MCF 10A (cell line): ENCODE measurements at regions not wholly inside any gene's neighbourhood (a gene's known extent, or its start where the extent isn't known, plus 50 kb on each side); places are given as distances from the start of the nearest gene placed in this dataset.

Experiments used
- BruUV-seq: library from RNA; stranded (reverse); fragments of 400-500 nt; replicated peaks from 2 replicates; lab custom pipeline; 2021; lab: Mats Ljungman, UMichigan
- CTCF ChIA-PET: fragments of 300-600 bp; sonication (Branson Sonifier 250); formaldehyde crosslinking; extraction: SDS; loops from one replicate; lab custom pipeline; 2021; ENCODE audit warnings: antibody characterized with exemption, inconsistent platforms; lab: Yijun Ruan, JAX
- POLR2A ChIA-PET: fragments of 300-600, 350-650 bp; sonication (Branson Sonifier 250); formaldehyde crosslinking; extraction: SDS; loops from one replicate; lab custom pipeline; 2020; ENCODE audit warnings: antibody characterized with exemption, inconsistent platforms; lab: Yijun Ruan, JAX
- DNase-seq: peaks from one replicate; pipeline ENCODE4 v3.0.0-alpha.2; 2018; ENCODE audit not compliant: unreplicated experiment
- H3K27ac Mint-ChIP-seq: one replicate; pipeline ENCODE4 v1.8.0; 2022; ENCODE audit warnings: mild to moderate bottlenecking, low read depth, mixed read lengths; ENCODE audit not compliant: unreplicated experiment
- H3K27me3 Mint-ChIP-seq: one replicate; pipeline ENCODE4 v1.8.0; 2022; ENCODE audit warnings: mixed read lengths; ENCODE audit not compliant: insufficient read depth, unreplicated experiment
- H3K36me3 Mint-ChIP-seq: one replicate; pipeline ENCODE4 v1.8.0; 2022; ENCODE audit warnings: mild to moderate bottlenecking, moderate library complexity, mixed read lengths; ENCODE audit not compliant: insufficient read depth, unreplicated experiment
- H3K4me1 Mint-ChIP-seq: one replicate; pipeline ENCODE4 v1.8.0; 2022; ENCODE audit warnings: mixed read lengths; ENCODE audit not compliant: insufficient read depth, unreplicated experiment
- H3K4me3 Mint-ChIP-seq: one replicate; pipeline ENCODE4 v1.8.0; 2022; ENCODE audit warnings: mild to moderate bottlenecking, moderate library complexity, mixed read lengths; ENCODE audit not compliant: unreplicated experiment
- H3K9me3 Mint-ChIP-seq: one replicate; pipeline ENCODE4 v1.8.0; 2022; ENCODE audit warnings: mixed read lengths; ENCODE audit not compliant: unreplicated experiment
- CTCF ChIP-seq: fragments of 200-600 bp; IDR thresholded peaks from one replicate; pipeline ENCODE4 v1.8.0; 2022; ENCODE audit warnings: antibody characterized with exemption, mild to moderate bottlenecking; ENCODE audit not compliant: unreplicated experiment
- intact Hi-C: fragments of 100-400 bp; cut with micrococcal nuclease; formaldehyde crosslinking; loops from 2 replicates; pipeline ENCODE4 v1.14.1; 2022

- no peaks in the 10 kb centered on the region for H3K27me3 Mint-ChIP-seq
- H3K4me1 Mint-ChIP-seq, result no peaks in the 10 kb centered on the region
- intact Hi-C loops, result loop anchor here (10.0 kb wide), 1 partner anchor 1756 kb away; no protein-coding TSS in a partner anchor
- H3K36me3 Mint-ChIP-seq, result no peaks in the 10 kb centered on the region
- peaks cover 20% of the 10 kb centered on the region for H3K9me3 Mint-ChIP-seq
- no TSS peak for BruUV-seq
- H3K27ac Mint-ChIP-seq, result no peak overlapping the region
- H3K4me3 Mint-ChIP-seq, result no peak overlapping the region
- CTCF ChIA-PET, result no interaction called here
- POLR2A ChIA-PET, result no interaction called here
- TF ChIP-seq CTCF, result no peak
- no peak for DNase-seq
Observed at GRCh38 chr4:92170340-92170739, 133.4 kb upstream of the GRID2 start.

- no TSS peak for BruUV-seq
- no peak overlapping the region for H3K4me3 Mint-ChIP-seq
Observed at GRCh38 chr4:92172203-92172602, 131.6 kb upstream of the GRID2 start.

GRCh38 chr4:92175250-92175649 is 128.5 kb upstream of the GRID2 start:
- Mint-ChIP-seq H3K36me3 (no peaks in the 10 kb centered on the region), H3K4me3 (no peak overlapping the region), H3K27me3 (no peaks in the 10 kb centered on the region), H3K9me3 (no peaks in the 10 kb centered on the region), H3K4me1 (no peaks in the 10 kb centered on the region), H3K27ac (no peak overlapping the region)
- no TSS peak for BruUV-seq
- DNase-seq, result no peak
- TF ChIP-seq CTCF, result no peak
- intact Hi-C loops, result loop anchor here (10.0 kb wide), 1 partner anchor 1760 kb away; no protein-coding TSS in a partner anchor
- CTCF ChIA-PET, result interaction anchor here (0.6 kb wide), 1 partner anchor 130 kb away, joined by 3 read pairs; no protein-coding TSS in a partner anchor
- POLR2A ChIA-PET, result interaction anchor here (0.6 kb wide), 1 partner anchor 1361 kb away, joined by 3 read pairs; no protein-coding TSS in a partner anchor

More at GRCh38 chr4:92172203-92172602, 131.6 kb upstream of the GRID2 start:
- Mint-ChIP-seq H3K4me1 (no peaks in the 10 kb centered on the region), H3K27me3 (no peaks in the 10 kb centered on the region), H3K27ac (no peak overlapping the region), H3K9me3 (peaks cover 14% of the 10 kb centered on the region), H3K36me3 (no peaks in the 10 kb centered on the region)
- intact Hi-C loops, result loop anchor here (1.0 to 10.0 kb wide), 3 partner anchors 127 to 1757 kb away; no protein-coding TSS in a partner anchor
- peak; percentile 26 for TF ChIP-seq CTCF
- ChIA-PET POLR2A (no interaction called here), CTCF (no interaction called here)
- peak; percentile 23 for DNase-seq

- CTCF ChIA-PET, result no interaction called here
- intact Hi-C loops, result no loop called here
- Mint-ChIP-seq H3K9me3 (no peaks in the 10 kb centered on the region), H3K4me3 (no peak overlapping the region), H3K27me3 (no peaks in the 10 kb centered on the region), H3K36me3 (no peaks in the 10 kb centered on the region), H3K4me1 (no peaks in the 10 kb centered on the region), H3K27ac (no peak overlapping the region)
- DNase-seq, result no peak
- TF ChIP-seq CTCF, result no peak
- no TSS peak for BruUV-seq
- POLR2A ChIA-PET, result no interaction called here
Observed at GRCh38 chr4:92182006-92182735, 121.6 kb upstream of the GRID2 start.
